HCT116 (cell line): ENCODE measurements at regions not wholly inside any gene's neighbourhood (a gene's known extent, or its start where the extent isn't known, plus 50 kb on each side); places are given as distances from the start of the nearest gene placed in this dataset.

Experiments used
- ATAC-seq: fragments of 200-7000 bp; cut with Tn5 transposase; 2 replicates; pipeline ENCODE4 v1.9.1; 2020; ENCODE audit warnings: mild to moderate bottlenecking, moderate library complexity
- BruUV-seq: library from RNA; stranded (reverse); fragments of 400-500 nt; replicated peaks from 2 replicates; lab custom pipeline; 2021; lab: Mats Ljungman, UMichigan
- CTCF ChIA-PET: fragments of 300-600 bp; sonication (Branson Sonifier 250); formaldehyde crosslinking; loops from one replicate; lab custom pipeline; 2021; ENCODE audit warnings: antibody characterized with exemption; lab: Charles Lee
- POLR2A ChIA-PET: fragments of 300-600, 350-600 bp; sonication (Branson Sonifier 250); formaldehyde crosslinking; loops from one replicate; lab custom pipeline; 2021; ENCODE audit warnings: antibody characterized with exemption; lab: Charles Lee
- RAD21 ChIA-PET, 2 experiments: fragments of 300-600 bp; sonication (Branson Sonifier 250); formaldehyde crosslinking; loops; one replicate each; lab custom pipeline; 2023; ENCODE audit warnings: low total read pairs in 2 of 2; ENCODE audit not compliant: uncharacterized antibody in 2 of 2, unreplicated experiment in 2 of 2, low non-redundant PET in 1 of 2; lab: Charles Lee
- DNase-seq: peaks from one replicate; pipeline ENCODE4 v3.0.0-alpha.2; 2010; ENCODE audit warnings: low read depth, low spot score
- H2AFZ ChIP-seq: fragments of 200-600 bp; shearing (Covaris generic), sonication (generic); 2 replicates; pipeline ENCODE4 v1.6.1; 2017; ENCODE audit warnings: low read depth, mixed run types, mixed read lengths, antibody characterized with exemption, low read length; ENCODE audit not compliant: poor library complexity, severe bottlenecking
- H3K27ac ChIP-seq: 2 replicates; pipeline ENCODE4 v1.5.1; 2012; ENCODE audit warnings: low read depth, low read length
- H3K27me3 ChIP-seq: fragments of 200-600 bp; sonication (generic); 2 replicates; pipeline ENCODE4 v1.6.1; 2016; ENCODE audit warnings: mixed run types, low read length, mixed read lengths; ENCODE audit not compliant: insufficient read depth
- H3K36me3 ChIP-seq, 2 experiments: fragments of 200-500 bp in 1 of 2; fragments of 200-600 bp in 1 of 2; sonication (Bioruptor generic) in 1 of 2; sonication (generic) in 1 of 2; 2 replicates each; pipeline versions ENCODE4 v1.5.1 to v1.6.1; 2014 to 2016; ENCODE audit warnings: low read length in 2 of 2, inconsistent platforms in 1 of 2, mixed read lengths in 1 of 2, mixed run types in 1 of 2; ENCODE audit not compliant: insufficient read depth in 2 of 2, control insufficient read depth in 1 of 2
- H3K4me1 ChIP-seq, 2 experiments: fragments of 200-600 bp in 1 of 2; sonication (generic) in 1 of 2; 2 replicates each; pipeline versions ENCODE4 v1.5.1 to v1.6.1; 2012 to 2017; ENCODE audit warnings: low read length in 2 of 2, inconsistent platforms in 1 of 2, mild to moderate bottlenecking in 1 of 2, mixed read lengths in 1 of 2, mixed run types in 1 of 2, moderate library complexity in 1 of 2; ENCODE audit not compliant: insufficient read depth in 2 of 2, control insufficient read depth in 1 of 2
- H3K4me2 ChIP-seq: fragments of 200-600 bp; sonication (generic); 2 replicates; pipeline ENCODE4 v1.6.1; 2017; ENCODE audit warnings: mixed run types, low read length, mixed read lengths
- H3K4me3 ChIP-seq, 2 experiments: fragments of 200-600 bp in 1 of 2; sonication (generic) in 1 of 2; replicated peaks in 1 of 2; 2 replicates each; pipeline ENCODE4 v1.5.1; 2011 to 2016; ENCODE audit warnings: low read length in 2 of 2, control low read depth in 1 of 2, low read depth in 1 of 2, mild to moderate bottlenecking in 1 of 2, mixed read lengths in 1 of 2, mixed run types in 1 of 2
- H3K79me2 ChIP-seq: fragments of 200-600 bp; sonication (generic); 2 replicates; pipeline ENCODE4 v1.6.1; 2017; ENCODE audit warnings: mild to moderate bottlenecking, mixed run types, low read length, moderate library complexity, mixed read lengths; ENCODE audit not compliant: insufficient read depth
- H3K9ac ChIP-seq: fragments of 200-600 bp; sonication (generic); 2 replicates; pipeline ENCODE4 v1.6.1; 2016; ENCODE audit warnings: low read length, mixed read lengths
- H3K9me2 ChIP-seq: fragments of 200-600 bp; sonication (generic), shearing (Covaris generic); 2 replicates; pipeline ENCODE4 v1.6.1; 2017; ENCODE audit warnings: mixed run types, mild to moderate bottlenecking, moderate library complexity; ENCODE audit not compliant: insufficient read depth
- H3K9me3 ChIP-seq, 2 experiments: fragments of 200-500 bp in 1 of 2; fragments of 200-600 bp in 1 of 2; sonication (Bioruptor generic) in 1 of 2; sonication (generic) in 1 of 2; 2 replicates each; pipeline ENCODE4 v1.6.1; 2014 to 2017; ENCODE audit warnings: low read length in 2 of 2, mixed read lengths in 2 of 2, inconsistent platforms in 1 of 2, low read depth in 1 of 2, mild to moderate bottlenecking in 1 of 2, mixed run types in 1 of 2, moderate library complexity in 1 of 2; ENCODE audit not compliant: control insufficient read depth in 1 of 2, insufficient read depth in 1 of 2
- H4K20me1 ChIP-seq: fragments of 200-600 bp; sonication (generic), shearing (Covaris generic); 2 replicates; pipeline ENCODE4 v1.6.1; 2017; ENCODE audit warnings: mixed run types, mild to moderate bottlenecking, moderate library complexity; ENCODE audit not compliant: insufficient read depth
- CBX3 ChIP-seq: IDR thresholded peaks from 2 replicates; pipeline ENCODE4 v1.6.1; 2012; ENCODE audit warnings: low read depth
- CEBPB ChIP-seq: IDR thresholded peaks from 2 replicates; pipeline ENCODE4 v1.6.1; 2012; ENCODE audit warnings: low read depth
- EZH2phosphoT487 ChIP-seq: fragments of 200-600 bp; IDR thresholded peaks from 2 replicates; pipeline ENCODE4 v1.6.1; 2018; ENCODE audit warnings: antibody characterized with exemption, borderline replicate concordance
- FOSL1 ChIP-seq: IDR thresholded peaks from 2 replicates; pipeline ENCODE4 v1.6.1; 2012; ENCODE audit warnings: low read depth
- JUND ChIP-seq: IDR thresholded peaks from 2 replicates; pipeline ENCODE4 v1.6.1; 2012
- POLR2AphosphoS5 ChIP-seq: IDR thresholded peaks from 2 replicates; pipeline ENCODE4 v1.6.1; 2011; ENCODE audit warnings: mild to moderate bottlenecking, low read depth, low read length, moderate library complexity
- intact Hi-C: fragments of 100-400 bp; cut with micrococcal nuclease; formaldehyde crosslinking; loops from 2 replicates; pipeline ENCODE4 v1.10.0; 2022
- TF ChIP-seq, protein P1 (sequence below): IDR thresholded peaks from 2 replicates; pipeline ENCODE4 v1.6.1; 2012; ENCODE audit warnings: low read depth
- TF ChIP-seq, protein P2 (sequence below): IDR thresholded peaks from 2 replicates; pipeline ENCODE4 v1.6.1; 2011; ENCODE audit warnings: mild to moderate bottlenecking, low read length, moderate library complexity; ENCODE audit not compliant: insufficient replicate concordance; ENCODE audit errors: extremely low read depth

DNA sequence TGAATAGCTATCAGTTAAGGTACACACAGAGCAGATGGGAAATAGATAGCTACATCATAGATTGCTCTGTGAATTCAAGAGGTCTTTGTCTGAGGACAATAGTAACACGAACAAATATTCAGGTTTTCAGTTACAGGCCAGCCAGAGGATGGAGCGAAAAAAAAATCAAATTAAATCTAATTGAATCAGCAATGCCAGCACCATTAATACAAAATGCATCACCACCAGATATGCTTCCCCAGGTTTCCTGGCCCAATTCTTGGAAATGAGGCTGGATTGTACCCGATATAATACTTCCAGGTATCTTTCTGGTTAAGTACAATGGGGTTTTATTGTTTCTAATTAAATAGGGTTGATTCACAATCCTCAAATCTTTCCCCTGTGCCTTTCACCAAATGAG is 975.8 kb upstream of the AUTS2 start:
- Histone ChIP-seq H3K9me2 (no peaks in the 10 kb centered on the region), H3K4me1 (no peaks in the 10 kb centered on the region), H2AFZ (no peak overlapping the region), H3K4me3 (no peak overlapping the region), H4K20me1 (no peaks in the 10 kb centered on the region), H3K9ac (no peak overlapping the region), H3K4me2 (no peak overlapping the region), H3K9me3 (peaks cover 0 to 22% of the 10 kb centered on the region in 2 experiments; a peak in 2 of 4 replicates), H3K27ac (no peak overlapping the region), H3K27me3 (no peaks in the 10 kb centered on the region), H3K79me2 (no peaks in the 10 kb centered on the region), H3K36me3 (no peaks in the 10 kb centered on the region)
- intact Hi-C loops = no loop called here
- DNase-seq (no peak), ATAC-seq (no peak)
- RAD21 ChIA-PET = no interaction called here
- CTCF ChIA-PET = no interaction called here
- POLR2A ChIA-PET = no interaction called here
- TF ChIP-seq, protein P1, sequence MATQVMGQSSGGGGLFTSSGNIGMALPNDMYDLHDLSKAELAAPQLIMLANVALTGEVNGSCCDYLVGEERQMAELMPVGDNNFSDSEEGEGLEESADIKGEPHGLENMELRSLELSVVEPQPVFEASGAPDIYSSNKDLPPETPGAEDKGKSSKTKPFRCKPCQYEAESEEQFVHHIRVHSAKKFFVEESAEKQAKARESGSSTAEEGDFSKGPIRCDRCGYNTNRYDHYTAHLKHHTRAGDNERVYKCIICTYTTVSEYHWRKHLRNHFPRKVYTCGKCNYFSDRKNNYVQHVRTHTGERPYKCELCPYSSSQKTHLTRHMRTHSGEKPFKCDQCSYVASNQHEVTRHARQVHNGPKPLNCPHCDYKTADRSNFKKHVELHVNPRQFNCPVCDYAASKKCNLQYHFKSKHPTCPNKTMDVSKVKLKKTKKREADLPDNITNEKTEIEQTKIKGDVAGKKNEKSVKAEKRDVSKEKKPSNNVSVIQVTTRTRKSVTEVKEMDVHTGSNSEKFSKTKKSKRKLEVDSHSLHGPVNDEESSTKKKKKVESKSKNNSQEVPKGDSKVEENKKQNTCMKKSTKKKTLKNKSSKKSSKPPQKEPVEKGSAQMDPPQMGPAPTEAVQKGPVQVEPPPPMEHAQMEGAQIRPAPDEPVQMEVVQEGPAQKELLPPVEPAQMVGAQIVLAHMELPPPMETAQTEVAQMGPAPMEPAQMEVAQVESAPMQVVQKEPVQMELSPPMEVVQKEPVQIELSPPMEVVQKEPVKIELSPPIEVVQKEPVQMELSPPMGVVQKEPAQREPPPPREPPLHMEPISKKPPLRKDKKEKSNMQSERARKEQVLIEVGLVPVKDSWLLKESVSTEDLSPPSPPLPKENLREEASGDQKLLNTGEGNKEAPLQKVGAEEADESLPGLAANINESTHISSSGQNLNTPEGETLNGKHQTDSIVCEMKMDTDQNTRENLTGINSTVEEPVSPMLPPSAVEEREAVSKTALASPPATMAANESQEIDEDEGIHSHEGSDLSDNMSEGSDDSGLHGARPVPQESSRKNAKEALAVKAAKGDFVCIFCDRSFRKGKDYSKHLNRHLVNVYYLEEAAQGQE = no peak
- TF ChIP-seq CEBPB (no peak), JUND (no peak), EZH2phosphoT487 (no peak), POLR2AphosphoS5 (no peak), CBX3 (no peak), FOSL1 (no peak)
- TF ChIP-seq, protein P2, sequence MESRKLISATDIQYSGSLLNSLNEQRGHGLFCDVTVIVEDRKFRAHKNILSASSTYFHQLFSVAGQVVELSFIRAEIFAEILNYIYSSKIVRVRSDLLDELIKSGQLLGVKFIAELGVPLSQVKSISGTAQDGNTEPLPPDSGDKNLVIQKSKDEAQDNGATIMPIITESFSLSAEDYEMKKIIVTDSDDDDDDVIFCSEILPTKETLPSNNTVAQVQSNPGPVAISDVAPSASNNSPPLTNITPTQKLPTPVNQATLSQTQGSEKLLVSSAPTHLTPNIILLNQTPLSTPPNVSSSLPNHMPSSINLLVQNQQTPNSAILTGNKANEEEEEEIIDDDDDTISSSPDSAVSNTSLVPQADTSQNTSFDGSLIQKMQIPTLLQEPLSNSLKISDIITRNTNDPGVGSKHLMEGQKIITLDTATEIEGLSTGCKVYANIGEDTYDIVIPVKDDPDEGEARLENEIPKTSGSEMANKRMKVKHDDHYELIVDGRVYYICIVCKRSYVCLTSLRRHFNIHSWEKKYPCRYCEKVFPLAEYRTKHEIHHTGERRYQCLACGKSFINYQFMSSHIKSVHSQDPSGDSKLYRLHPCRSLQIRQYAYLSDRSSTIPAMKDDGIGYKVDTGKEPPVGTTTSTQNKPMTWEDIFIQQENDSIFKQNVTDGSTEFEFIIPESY = no peak
- BruUV-seq = no TSS peak
